NOMO-1 treated with DMSO at 0.1 percent for 48 hours (cell line): ENCODE measurements at regions not wholly inside any gene's neighbourhood (a gene's known extent, or its start where the extent isn't known, plus 50 kb on each side); places are given as distances from the start of the nearest gene placed in this dataset.
"Not testable (repeated sequence)": the region's sequence is repeated elsewhere in the genome, so short reads cannot be mapped to it uniquely, and the experiment has no call there.

Experiments used
- DNase-seq: peaks from one replicate; lab custom pipeline; 2025; ENCODE audit not compliant: unreplicated experiment; lab: John Stamatoyannopoulos, UW

DNA sequence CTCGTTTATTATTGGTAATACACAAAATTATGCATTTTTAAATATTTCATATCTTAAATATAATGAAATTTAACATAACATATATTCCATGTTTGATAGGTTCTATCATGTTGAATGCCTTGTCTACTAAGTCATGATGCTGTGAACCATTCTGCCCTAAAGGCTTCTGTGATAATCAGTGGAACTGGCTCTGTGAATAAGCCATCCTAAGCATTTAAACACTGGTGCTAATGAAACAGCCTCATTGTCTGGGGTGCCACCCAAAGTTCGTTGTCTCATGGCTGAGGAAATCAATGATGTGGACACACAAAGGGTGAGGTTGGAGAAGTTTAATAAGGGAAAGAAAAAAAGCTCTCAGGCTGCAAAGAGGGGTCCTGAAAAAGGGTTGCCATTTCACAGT is 264.7 kb upstream of the ZRANB2 start:
- DNase-seq, result no peak

DNA sequence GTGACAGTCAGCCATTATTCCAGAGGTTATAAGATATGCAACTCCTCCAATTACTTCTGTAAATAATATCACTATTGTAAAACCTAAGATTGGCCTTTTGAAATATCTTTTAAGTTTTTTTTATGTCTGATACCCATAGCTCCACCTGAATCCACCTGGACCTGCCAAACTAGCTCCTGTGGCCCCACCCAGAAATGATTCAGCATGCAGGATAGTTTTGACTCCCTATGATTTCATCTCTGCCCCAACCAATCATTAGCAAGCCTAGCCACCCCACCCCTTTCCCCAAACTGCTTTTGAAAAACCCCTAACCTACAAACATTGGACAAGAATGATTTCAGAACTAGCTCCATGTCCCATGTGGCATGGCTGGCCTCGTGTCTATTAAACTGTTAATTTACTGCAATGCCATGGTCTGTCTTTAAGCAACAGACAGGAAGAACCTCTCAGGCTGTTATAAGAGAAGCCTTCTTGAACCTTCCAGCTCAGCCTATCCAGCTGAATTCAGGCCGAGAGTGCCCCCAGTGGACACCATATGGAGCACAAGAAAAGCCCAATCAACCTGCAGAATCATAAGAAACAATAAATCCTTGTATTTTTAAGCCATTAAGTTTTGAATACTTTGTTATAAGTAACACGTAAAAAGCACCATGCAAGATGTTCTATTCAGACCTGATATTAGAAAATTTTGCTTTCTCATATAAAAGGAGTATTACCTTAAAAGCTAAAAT is 263.0 kb upstream of the ZRANB2 start:
- no peak for DNase-seq

DNA sequence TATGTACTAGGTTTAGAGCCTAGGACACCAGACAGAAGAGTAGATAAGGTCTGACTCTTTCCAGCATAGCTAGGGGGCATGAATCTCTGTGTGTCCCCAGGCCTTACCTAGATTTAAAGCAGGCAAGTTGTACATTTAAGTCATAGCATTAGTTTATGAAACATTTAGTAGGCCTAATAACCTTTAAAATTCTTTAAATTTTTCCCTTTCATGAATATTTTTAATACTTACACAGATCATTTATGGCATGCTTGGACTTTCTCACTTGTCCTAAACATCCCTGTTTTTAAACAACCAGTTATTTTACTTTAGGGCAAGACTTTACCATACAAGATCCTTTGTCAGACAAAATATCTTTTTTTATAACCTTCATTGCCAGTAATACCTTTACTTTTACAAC is 258.4 kb upstream of the ZRANB2 start:
- no peak for DNase-seq

DNA sequence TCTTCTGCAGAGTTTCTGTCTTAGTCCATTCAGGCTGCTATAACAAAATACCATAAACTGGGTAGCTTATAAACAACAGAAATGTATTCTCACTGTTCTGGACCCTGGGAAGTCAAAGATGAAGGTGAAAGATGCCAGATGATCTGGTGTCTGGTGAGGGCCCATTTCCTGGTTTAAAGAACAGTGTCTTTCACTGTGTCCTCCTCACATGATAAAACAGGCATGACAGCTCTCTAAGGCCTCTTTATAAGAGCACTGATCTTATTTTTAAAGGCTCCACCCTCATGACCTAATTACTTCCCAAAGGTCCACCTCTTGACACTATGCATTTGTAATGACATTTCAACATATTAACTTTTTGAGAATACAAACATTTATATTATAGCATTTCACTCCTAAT is 250.2 kb upstream of the ZRANB2 start:
- DNase-seq, result no peak

GRCh38 chr1:71324671-71325267 is 243.9 kb upstream of the ZRANB2 start:
- no peak for DNase-seq

GRCh38 chr1:71312545-71312944 is 231.7 kb upstream of the ZRANB2 start:
- no peak for DNase-seq

DNA sequence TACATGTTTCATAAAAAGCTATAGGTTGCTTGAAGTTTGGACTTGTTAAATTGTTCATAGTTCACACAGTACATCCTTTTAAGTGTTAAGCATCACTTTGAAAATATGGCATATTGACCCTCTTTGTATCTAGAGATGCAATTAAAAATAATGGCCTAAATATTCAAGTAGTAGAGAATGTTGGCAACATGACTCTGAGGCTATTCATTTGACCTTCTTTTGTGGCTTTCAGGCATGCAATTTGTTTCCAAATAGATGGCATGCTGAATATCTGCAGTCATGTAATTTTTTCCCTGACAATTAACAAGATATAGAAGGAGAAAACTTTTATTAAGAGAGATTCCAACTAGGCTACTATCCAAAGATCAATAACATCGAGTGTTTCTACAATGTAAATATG is 230.5 kb upstream of the ZRANB2 start:
- DNase-seq, result no peak

- DNase-seq, result peak; percentile 85
Observed at GRCh38 chr1:71307451-71307850, 226.6 kb upstream of the ZRANB2 start.

DNA sequence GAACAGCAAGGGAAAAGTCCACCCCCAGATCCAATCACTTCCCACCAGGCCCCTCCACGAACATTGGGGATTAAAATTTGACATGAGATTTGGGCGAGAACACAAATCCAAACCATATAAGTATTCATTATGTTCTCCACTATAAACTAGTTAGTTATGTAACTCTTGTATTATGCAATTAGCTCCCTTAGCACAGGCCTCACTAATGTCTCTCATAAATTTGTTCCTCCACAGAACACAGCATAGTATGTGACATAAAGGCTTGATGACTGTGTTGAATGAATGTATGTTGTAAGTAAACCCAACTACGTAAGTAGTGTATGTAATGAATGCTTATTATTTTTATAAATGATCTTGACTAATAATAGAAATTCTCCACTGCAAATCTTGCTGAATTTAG is 223.3 kb upstream of the ZRANB2 start:
- peak; percentile 79 for DNase-seq

GRCh38 chr1:71303617-71304041 is 222.8 kb upstream of the ZRANB2 start:
- DNase-seq, result no peak

DNA sequence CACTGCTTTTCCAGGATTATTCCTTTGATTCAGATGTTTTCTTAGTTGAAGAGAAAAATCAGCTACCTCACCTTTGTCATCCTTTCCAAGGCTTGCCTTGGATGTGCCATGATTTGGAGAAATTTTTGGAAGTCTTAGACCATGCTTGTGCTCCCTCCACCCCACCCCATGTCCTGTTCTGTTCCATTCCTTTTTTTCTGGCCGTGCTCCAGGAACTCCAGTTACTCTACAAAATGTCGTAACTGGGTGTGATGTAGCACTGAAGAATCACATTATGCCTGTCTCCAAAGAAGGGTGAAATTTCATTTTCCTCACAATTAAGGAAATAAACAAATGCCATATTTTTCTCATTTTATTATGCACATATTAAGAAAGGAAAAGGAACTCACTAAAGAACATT is 217.8 kb upstream of the ZRANB2 start:
- DNase-seq, result no peak

- DNase-seq, result no peak
Observed at GRCh38 chr1:71296551-71297134, 215.8 kb upstream of the ZRANB2 start.

DNA sequence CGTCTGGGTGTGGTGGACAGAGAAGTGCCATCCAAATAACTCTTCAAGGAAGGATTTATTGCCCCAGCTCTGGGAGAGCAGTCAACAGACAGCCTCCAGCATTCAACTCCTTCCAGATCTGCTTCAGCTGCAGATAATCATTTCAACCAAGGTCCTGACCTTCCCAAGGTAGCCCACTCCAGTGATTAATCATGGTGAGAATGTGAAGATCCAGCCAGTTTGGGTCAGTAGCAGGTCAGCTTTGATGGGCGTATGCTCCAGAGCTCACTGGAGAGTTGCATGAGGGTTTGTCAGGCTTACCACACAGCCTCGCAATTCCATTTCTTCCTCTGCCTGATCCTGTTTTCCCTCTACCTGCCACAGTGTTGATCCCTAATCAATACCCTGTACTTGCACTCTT is 214.5 kb upstream of the ZRANB2 start:
- no peak for DNase-seq

DNA sequence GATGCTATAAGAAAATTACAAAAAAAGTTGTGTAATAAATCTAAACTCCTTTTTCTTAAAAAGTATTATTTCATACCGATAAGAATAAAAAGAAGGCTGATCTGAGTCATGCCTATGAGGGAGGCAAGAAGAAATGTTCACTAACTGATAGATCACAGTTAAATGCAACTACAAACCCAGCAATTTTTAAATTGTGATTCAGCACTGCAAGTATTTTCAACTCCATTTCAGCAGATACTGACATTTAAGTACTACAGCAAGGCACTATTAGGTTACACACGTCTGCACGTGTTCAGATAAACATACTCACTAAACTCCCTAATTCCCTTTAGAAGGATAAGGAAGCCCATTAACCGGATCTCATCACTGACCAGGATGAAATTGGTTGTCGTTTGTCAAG is 213.3 kb upstream of the ZRANB2 start:
- no peak for DNase-seq

DNA sequence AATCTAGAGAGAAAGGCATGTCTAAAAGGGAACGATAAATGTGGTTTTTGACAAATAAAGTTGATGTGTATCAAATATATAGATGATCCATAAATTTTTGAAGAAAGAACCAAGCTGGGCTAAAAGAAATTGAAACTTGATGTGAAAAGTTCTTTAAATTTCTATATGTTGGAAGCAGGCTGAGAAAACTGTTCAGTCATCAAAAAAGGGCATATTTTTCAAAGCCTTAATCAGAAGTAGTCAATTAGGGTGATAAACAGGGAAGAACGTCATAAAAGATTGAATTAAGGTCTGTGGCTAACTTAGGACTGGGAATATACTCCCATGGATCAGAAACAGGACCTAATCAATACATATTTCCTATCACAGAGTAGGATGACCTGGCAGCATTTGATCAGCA is 211.4 kb upstream of the ZRANB2 start:
- no peak for DNase-seq

- not testable (repeated sequence) for DNase-seq
Observed at GRCh38 chr1:71290506-71291237, 209.8 kb upstream of the ZRANB2 start.

DNA sequence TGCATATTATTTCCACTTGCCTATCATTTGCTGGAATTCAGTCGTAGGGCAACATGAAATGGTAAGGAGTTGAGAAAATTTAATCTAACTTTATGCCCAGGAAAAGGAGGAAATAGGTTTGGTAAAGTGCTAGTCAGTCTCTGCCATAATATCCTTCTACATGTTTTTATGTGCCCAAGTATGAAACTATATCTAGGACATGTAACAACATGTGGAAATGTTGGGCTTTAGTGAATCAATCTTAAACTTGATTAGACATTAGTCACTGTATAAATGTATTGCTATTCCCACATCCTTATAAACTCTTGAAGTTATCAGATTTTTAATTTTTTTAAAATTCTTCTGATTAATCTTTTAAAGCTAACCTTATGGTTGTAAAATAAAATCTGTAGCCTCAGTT is 204.7 kb upstream of the ZRANB2 start:
- DNase-seq, result no peak

GRCh38 chr1:71276466-71276865 is 195.6 kb upstream of the ZRANB2 start:
- no peak for DNase-seq

GRCh38 chr1:71273334-71273733 is 192.5 kb upstream of the ZRANB2 start:
- no peak for DNase-seq

DNA sequence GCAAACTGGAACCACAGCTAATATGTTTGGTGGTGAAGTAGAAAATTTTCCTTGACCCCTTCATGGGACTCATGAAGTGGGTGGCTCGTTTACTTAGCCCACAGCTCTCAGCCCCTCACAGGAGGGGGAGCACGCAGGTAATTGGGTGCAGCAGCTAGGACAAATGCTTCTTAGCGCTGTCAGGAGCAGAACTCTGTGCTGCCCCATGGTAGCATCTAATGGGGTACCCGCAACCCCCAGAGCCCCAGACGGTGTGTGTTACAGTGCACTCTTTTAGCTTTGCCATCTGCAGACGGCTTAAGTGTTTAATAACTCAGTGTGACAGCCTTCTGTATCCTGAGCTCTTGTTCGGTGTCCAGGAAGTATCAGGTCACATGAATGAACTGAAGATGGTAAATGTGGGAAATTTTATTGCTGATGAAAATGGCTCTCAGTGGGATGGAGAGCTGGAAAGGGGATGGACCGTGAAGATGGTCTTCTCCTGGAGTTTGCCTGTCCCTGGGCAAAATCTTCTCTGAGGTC is 189.6 kb upstream of the ZRANB2 start:
- no peak for DNase-seq

DNA sequence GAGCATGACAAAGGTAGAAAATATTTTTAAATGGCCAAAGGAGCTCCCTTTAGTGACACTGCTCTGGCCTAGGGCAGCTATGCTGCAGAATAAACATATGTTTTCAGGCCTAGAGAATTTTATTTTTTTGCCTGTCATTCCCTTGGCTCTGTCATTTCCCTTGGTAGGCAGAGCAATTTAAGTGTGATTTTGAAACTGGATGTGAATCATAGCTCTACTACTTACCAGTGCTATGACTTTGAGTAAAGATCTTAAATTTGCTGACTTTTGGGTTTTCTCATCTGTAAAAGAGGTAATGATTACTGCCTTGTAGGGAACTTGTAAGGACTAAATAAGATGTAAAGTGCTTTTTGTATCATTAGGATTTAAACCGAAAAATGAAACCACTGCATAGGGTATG is 189.0 kb upstream of the ZRANB2 start:
- peak; percentile 44 for DNase-seq

- peak; percentile 48 for DNase-seq
Observed at GRCh38 chr1:71269179-71269578, 188.3 kb upstream of the ZRANB2 start.
